Stimulated activated CD4-positive, alpha-beta T cell treated with anti-CD3 and anti-CD28 coated beads, Interleukin-1b, Interleukin-23, amount 100 ng/mL, for 48 hours (primary cell): ENCODE measurements at regions not wholly inside any gene's neighbourhood (a gene's known extent, or its start where the extent isn't known, plus 50 kb on each side); places are given as distances from the start of the nearest gene placed in this dataset.
"Not testable (repeated sequence)": the region's sequence is repeated elsewhere in the genome, so short reads cannot be mapped to it uniquely, and the experiment has no call there.

Source experiments
- DNase-seq: peaks from one replicate; pipeline ENCODE4 v3.0.0-alpha.2; 2020

GRCh38 chr3:130151555-130151954 lies 69.9 kb downstream of the ALG1L2 start:
- not testable (repeated sequence) for DNase-seq

DNA sequence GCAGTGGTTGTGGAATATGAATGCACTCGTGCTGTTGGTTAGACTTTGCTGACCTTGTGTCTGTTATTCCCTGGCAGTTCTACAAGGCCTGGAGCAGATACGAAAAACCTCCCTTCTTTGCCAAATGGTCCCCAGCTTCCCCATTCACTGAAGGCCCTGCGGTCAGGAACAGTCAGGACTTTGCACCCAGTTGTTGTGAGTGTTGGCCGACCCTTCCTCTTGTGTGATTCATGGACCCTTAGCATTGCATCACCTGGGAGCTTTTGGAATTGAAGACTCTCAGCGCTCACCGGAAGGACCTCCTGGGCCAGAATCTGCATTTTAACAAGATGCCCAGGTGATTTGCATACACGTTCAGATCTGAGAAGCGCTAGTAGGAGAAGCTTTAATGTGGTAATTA lies 71.6 kb downstream of the ALG1L2 start:
- DNase-seq = not testable (repeated sequence)

DNA sequence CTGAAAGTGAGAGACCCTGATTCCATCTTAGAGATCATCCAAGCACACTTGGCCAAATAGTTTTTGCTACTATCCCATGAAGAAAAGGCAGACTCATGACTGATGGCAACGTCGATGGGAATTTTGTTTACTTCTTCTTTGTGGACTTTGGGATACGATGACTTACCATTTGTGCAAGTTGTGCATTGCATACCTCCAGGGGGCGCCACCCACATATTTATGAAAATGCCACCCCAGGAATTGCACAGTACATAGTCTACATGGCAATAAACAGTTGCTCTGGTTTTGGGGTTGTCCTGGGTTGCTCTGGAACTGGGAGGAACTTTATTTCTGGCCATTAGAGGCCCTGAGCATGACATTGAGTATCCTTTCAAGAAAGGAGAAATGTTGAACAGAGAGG lies 73.8 kb downstream of the ALG1L2 start:
- not testable (repeated sequence) for DNase-seq

- DNase-seq = not testable (repeated sequence)
Measured at GRCh38 chr3:130166856-130167255, 85.2 kb downstream of the ALG1L2 start.

DNA sequence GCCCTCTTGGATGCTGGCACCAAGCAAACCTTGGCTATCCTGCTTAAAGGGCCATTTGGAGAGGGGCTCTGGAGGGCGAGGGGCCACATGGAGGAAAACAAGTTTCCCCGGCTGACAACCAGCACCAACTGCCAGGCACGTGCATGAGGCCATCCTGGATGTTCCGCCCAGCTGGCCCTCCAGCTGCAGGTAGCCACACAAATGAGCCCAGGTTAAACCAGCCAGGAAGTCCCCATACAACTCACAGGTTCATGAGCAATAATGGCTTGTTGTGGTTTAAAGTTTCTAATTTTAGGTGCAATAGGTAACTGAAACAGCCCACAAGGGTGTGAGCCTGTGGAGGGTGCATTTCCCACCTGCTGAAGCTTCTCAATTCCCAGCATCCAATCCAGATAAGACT lies 93.6 kb downstream of the ALG1L2 start:
- not testable (repeated sequence) for DNase-seq

DNA sequence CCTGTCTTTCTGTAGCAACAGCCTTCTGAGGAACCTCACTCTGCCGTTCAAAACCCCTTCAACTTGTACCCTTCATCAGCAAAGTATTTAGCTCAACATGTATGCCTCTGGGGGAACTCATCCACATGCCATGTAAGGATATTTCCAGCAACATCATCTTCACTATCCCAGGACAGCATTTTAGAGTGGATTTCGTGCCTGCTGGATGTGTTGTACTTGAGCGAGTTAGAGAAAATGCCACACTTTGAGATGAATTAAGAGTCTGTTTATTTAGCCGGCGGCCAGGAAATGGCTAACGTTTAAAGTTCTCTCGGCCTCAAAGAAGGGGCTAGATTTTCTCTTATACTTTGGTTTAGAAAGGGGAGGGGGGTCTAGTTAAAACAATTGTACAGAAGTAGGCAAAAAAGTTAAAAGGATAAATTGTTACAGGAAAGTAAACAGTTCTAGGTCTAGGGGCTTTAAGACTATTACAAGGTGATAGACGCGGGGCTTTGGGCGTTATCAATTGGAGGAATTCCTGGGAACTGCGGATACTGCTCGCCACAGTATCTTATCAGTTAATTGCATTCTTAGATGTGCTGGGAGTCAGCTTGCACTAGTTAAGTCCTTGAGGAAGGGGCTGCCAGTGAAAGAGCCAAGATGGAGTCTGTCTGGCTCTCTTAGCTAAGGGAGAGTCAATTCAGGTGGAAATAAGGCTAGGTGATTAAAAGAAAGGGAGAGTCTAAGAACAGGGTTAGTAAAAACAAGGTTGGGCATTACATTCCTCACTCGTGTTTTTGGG lies 95.0 kb downstream of the ALG1L2 start:
- DNase-seq = not testable (repeated sequence)

- DNase-seq = not testable (repeated sequence)
Measured at GRCh38 chr3:130178835-130179234, 97.2 kb downstream of the ALG1L2 start.

DNA sequence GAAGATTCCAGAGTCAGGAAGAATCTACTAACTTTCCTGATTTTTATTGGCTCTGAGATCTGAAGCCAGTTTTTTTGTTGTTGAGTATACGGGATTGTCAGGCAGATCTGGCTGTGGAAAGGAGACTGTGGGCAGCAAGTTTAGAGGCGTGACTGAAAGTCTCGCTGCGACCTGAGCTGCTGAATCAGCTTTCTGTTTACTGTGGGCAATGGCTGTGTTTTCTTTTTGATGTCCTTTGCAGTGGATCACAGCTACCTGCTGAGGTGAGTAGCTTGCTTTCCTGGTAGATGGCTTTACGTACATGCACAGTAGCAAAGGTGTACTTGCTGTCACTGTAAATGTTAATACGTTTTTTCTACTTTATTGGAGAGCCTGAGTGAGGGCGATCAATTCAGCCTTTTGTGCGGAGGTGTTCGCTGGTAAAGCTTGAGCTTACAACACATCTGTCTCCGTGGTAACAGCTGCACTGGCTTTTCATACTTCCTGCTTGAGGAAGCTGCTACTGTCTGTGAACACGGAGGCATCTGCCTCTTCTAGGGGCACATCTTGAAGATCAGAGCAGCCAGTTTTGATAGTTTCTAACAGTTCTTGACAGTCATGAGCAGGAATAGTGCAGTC lies 97.8 kb downstream of the ALG1L2 start:
- peak; percentile 32 for DNase-seq

DNA sequence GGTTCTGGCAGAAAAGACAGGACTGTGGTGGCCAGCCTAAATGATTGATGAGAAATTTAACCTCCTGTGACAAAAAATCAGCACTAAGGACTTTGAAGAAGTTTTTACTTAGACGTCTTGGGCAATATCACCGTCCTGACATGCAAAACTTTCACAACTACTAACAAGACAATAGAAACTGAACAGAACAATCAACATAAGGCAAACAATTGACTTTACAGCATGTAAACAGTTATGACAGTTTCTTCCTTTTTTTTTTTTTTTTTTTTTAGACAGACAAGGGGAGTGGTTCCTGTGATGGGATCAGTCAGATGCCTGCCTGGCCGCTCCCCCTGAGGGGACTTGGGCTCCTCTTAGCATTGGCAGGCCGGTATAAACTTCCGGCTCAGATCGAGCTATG lies 100.8 kb downstream of the ALG1L2 start:
- DNase-seq = not testable (repeated sequence)

DNA sequence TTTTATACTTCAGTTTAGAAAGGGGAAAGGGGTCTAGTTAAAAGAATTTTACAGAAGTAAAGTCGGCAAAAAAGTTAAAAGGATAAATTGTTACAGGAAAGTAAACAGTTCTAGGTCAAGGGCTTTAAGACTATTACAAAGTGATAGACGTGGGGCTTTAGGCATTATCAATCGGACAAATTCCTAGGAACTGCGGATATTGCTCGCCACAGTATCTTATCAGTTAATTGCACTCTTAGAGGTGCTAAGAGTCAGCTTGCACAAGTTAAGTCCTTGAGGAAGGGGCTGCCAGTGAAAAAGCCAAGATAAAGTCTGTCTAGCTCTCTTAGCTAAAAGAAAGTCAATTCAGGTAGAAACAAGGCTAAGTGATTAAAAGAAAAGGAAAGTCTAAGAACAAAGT lies 102.1 kb downstream of the ALG1L2 start:
- DNase-seq = not testable (repeated sequence)

DNA sequence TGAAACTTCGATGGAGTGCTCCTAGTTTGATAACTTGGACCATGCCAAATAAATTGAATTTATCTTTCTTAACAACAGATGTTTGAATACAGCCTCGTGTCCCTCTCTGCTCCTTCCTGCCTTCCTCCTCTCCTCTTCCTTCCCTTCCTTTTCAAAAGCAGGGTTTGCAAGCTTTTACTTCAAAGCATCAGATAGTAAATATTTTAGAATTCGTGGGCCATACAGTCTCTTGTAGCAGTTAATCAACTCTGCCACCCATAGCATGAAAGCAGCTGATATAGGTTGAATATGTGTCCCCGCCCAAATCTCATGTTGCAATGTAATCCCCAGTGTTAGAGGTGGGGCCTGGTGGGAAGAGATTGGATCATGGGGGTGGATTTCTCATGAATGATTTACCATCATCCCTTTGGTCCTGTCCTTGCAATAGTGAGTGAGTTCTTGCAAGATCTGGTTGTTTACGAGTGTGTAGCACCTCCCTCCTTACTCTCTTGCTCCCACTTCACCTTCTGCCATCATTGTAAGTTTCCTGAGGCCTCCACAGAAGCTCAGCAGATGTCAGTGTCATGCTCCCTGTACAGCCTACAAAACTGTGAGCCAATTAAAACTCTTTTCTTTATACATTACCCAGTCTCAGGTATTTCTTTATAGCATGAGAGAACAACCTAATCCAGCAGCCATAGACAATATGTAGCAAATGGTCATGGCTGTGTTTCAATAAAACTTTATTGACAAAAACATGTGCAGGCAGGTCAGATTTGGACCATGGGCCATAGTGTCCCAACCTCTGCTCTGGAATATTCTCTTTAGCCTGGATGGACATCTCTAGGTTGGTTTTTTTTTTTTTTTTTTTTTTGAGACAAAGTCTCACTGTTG lies 102.8 kb downstream of the ALG1L2 start:
- DNase-seq = not testable (repeated sequence)

DNA sequence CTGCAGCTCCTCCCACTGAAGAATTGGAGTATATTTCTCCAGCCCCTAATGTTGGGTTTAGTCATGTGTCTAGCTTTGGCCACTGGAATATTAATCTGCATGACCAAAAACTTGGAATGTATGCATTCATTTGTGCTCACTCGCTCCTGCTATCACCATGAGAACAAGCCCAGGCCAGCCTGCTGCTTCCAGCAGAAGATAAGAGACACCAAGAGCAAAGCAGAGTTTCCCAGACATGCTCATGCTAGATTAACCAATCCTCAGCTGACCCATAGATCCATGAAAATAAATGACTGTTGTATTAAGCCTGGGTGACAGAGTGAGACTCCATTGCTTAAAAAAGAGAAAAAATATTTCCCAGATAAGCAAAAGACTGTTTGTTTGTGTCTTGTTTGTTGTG lies 119.6 kb downstream of the ALG1L2 start:
- DNase-seq = not testable (repeated sequence)

- not testable (repeated sequence) for DNase-seq
Measured at GRCh38 chr3:130203633-130204032, 122.0 kb downstream of the ALG1L2 start.

DNA sequence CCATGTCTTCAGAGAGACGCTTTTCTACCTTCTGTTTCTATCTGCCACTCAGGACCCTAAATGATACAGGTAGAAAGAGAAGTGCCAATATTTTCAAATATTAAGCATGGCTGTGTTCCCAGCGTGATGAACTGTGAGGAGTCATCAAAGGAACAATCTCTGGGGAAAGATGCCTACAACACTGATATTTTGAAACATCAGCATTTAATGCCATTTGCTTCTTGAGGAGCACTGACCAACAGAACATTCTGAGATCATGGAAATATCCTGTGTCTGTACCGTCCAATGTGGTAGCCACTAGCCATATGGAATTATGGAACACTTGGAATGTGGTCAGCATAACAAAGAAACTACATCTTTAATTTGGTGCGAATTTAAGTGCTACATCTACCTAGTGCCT lies 117.9 kb upstream of the COL6A5 start:
- no peak for DNase-seq

DNA sequence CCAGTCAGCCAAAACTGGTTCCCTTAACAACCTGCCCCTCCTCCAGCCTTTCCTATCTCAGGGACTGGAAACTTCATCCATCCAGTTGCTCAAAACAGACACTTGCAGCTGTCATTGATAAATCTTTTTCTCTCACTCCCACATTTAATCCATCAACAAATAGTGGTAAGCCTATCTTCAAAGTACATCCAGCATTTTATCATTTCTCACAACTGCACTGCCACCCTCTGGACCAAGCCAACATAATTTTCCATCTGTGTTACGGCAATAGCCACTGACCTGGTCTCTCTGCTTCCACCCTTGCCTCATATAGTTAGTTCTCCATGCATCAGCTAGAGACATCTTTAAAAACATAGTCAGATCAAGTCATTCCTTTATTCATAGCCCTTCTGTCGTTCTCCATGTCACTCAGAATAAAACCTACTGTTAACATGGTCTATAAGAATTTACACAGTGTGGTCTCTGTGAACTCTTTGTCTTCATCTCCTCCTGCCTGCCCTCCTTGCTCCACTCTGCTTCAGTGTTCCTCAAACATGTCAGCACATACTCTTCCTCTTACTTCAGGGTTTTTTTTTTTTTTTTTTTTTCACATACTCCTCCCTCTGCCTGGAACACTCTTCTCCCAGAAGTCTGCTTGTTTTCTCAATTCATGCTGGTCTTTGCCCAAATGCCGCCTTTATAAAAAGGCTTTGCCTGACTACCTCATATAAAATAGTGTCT lies 102.5 kb upstream of the COL6A5 start:
- no peak for DNase-seq

DNA sequence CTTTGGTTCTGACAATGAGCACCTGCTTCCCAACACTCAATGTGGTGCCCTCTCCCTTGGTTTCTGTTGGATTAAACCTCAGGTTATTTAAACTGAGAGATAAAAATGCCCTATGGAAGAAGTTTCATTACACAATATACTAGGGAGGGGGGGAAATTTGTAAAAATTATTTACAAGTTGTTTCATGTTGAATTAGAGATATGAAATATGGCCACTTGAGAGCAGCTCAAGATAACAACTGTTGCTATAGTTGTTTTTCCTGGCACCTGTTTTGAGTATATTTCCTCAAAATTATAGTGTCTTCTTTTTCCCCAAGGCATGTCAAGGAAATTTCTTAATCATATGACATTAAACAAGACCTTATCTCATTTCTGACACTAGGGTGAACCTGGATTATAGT lies 101.7 kb upstream of the COL6A5 start:
- no peak for DNase-seq

- DNase-seq = no peak
Measured at GRCh38 chr3:130250982-130251381, 94.5 kb upstream of the COL6A5 start.

DNA sequence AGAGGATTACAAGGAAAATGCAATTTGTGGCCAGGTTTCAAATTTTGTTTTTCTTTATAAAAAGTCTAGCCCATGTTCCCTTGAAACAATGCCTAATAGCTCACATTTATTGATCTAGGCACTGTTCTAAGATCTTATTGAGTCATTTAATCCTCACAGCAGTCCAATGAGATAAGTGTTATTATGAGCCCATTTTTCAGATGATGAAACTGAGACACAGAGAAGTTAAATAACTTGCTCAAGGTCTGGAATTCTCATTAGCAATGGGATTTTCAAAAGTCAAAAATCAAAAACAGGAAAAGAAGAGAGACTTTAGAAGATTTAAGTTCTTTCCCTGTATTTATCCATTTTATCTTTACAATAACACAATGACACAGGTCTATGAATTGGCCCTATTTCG lies 90.0 kb upstream of the COL6A5 start:
- no peak for DNase-seq

DNA sequence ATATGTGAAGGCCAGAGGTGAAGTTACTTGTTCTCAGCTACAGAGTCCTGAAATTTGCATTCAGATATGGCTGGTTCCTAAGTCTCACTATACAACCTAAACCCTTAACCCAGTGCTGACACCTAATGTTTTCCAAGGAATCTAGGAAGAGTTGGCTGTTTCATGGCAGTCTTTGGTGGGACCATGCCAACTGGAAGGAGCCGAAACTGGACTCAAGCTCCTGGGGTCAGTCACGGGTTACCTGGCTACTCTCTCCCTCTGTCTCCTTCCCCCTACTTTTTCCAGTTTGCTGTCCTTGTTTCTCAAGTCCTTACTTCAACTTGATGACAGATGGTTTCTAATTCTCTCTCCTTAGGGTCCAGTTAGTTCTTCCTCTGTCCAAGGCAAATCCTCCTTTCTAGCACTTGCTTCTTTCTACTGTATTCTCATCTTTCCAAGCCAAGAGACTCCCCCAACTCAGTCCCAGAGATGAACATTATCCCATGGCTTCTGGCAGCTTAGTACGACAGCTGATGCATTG lies 88.6 kb upstream of the COL6A5 start:
- DNase-seq = no peak

GRCh38 chr3:130258532-130258952 lies 86.9 kb upstream of the COL6A5 start:
- DNase-seq = no peak

DNA sequence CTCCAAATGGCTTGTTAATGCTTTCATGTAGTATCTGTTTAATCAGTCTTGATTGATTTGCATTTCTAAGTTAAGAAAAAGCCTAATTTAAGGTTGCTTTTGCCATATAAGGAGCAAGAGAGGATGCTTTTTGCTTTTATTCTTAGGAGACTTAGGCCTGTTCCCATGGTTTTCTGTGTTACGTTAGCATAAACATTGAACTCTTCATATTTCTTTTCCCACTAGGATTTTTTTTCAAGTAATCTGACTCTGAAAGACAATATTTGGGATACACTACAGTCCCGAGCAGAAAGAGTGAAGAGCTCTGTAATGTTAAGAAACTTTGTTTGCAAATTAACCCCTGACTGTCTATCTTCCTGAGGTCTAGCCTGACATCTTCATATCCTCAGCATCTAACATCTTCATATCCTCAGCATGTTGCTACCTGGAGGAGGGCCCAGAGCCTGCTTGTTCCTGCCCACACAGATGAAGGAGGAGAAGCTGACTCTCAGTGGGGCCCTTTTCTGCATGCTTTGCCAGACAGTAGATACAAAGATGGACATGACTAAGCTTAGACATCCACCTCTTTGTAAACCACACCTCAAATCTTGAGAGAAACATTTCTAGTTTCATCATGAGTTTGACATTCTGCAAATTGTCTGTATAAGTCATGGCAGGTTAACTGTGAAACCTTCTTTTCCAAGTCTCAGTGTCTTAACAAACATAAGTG lies 86.2 kb upstream of the COL6A5 start:
- DNase-seq = peak; percentile 20

GRCh38 chr3:130260918-130261317 lies 84.6 kb upstream of the COL6A5 start:
- no peak for DNase-seq
